IMR-90 (cell line): ENCODE measurements at regions not wholly inside any gene's neighbourhood (a gene's known extent, or its start where the extent isn't known, plus 50 kb on each side); places are given as distances from the start of the nearest gene placed in this dataset.

Experiments used
- ATAC-seq: fragments of 200-7000 bp; cut with Tn5 transposase; 2 replicates; pipeline ENCODE4 v1.9.1; 2020; ENCODE audit warnings: low read depth, mild to moderate bottlenecking, moderate library complexity
- BruUV-seq: library from RNA; stranded (reverse); fragments of 400-500 nt; replicated peaks from 2 replicates; lab custom pipeline; 2021; lab: Mats Ljungman, UMichigan
- CTCF ChIA-PET: fragments of 300-600 bp; formaldehyde crosslinking; extraction: SDS; loops from one replicate; lab custom pipeline; 2021; ENCODE audit warnings: antibody characterized with exemption; lab: Yijun Ruan, JAX
- POLR2A ChIA-PET: fragments of 300-600 bp; sonication (Branson Sonifier 250); formaldehyde crosslinking; loops from one replicate; lab custom pipeline; 2022; ENCODE audit warnings: antibody characterized with exemption; ENCODE audit not compliant: unreplicated experiment; lab: Charles Lee
- DNase-seq: peaks from one replicate; pipeline ENCODE4 v3.0.0; 2013
- H2AFZ ChIP-seq: replicated peaks from 2 replicates; pipeline ENCODE3; 2013; ENCODE audit warnings: low read length, mild to moderate bottlenecking; ENCODE audit not compliant: poor library complexity
- H2AK5ac ChIP-seq: 2 replicates; pipeline ENCODE4 v1.6.1; 2013; ENCODE audit warnings: low read depth, low read length, inconsistent platforms
- H2AK9ac ChIP-seq: replicated peaks from 2 replicates; pipeline ENCODE3; 2013; ENCODE audit warnings: mild to moderate bottlenecking, low read depth, low read length, moderate library complexity; ENCODE audit not compliant: poor library complexity
- H2BK120ac ChIP-seq: 2 replicates; pipeline ENCODE4 v1.6.1; 2013; ENCODE audit warnings: low read depth, low read length, inconsistent platforms
- H2BK15ac ChIP-seq: 3 replicates; pipeline ENCODE4 v1.6.1; 2013; ENCODE audit warnings: low read depth, low read length, inconsistent platforms
- H2BK20ac ChIP-seq: 2 replicates; pipeline ENCODE4 v1.6.1; 2013; ENCODE audit warnings: low read depth, mild to moderate bottlenecking, inconsistent platforms, low read length, moderate library complexity
- H2BK5ac ChIP-seq: 2 replicates; pipeline ENCODE4 v1.6.1; 2013; ENCODE audit warnings: mild to moderate bottlenecking, low read depth, low read length, inconsistent platforms; ENCODE audit not compliant: poor library complexity, severe bottlenecking
- H3K14ac ChIP-seq: replicated peaks from 2 replicates; pipeline ENCODE4 v1.6.1; 2013; ENCODE audit warnings: low read depth, low read length, inconsistent platforms
- H3K18ac ChIP-seq: 2 replicates; pipeline ENCODE4 v1.6.1; 2013; ENCODE audit warnings: low read depth, low read length, control low read depth
- H3K23ac ChIP-seq: 2 replicates; pipeline ENCODE4 v1.6.1; 2013; ENCODE audit warnings: low read depth, low read length, inconsistent platforms
- H3K27ac ChIP-seq: 2 replicates; pipeline ENCODE4 v1.5.1; 2013; ENCODE audit warnings: mild to moderate bottlenecking, control low read depth, low read length; ENCODE audit not compliant: insufficient read depth
- H3K27me3 ChIP-seq: 2 replicates; pipeline ENCODE4 v1.6.1; 2013; ENCODE audit warnings: low read length; ENCODE audit not compliant: control insufficient read depth, insufficient read depth
- H3K36me3 ChIP-seq: 2 replicates; pipeline ENCODE4 v1.6.1; 2013; ENCODE audit warnings: low read length, mixed read lengths; ENCODE audit not compliant: control insufficient read depth, insufficient read depth
- H3K4ac ChIP-seq: 2 replicates; pipeline ENCODE4 v1.6.1; 2013; ENCODE audit warnings: low read depth, low read length, inconsistent platforms
- H3K4me1 ChIP-seq: 2 replicates; pipeline ENCODE4 v1.6.1; 2013; ENCODE audit warnings: low read length, mixed read lengths; ENCODE audit not compliant: control insufficient read depth, insufficient read depth
- H3K4me2 ChIP-seq: 2 replicates; pipeline ENCODE4 v1.6.1; 2013; ENCODE audit warnings: low read depth, mild to moderate bottlenecking, control low read depth, low read length, moderate library complexity
- H3K4me3 ChIP-seq: 2 replicates; pipeline ENCODE4 v1.5.1; 2013; ENCODE audit warnings: low read depth, mild to moderate bottlenecking, control low read depth, low read length, moderate library complexity; ENCODE audit not compliant: insufficient read depth
- H3K56ac ChIP-seq: 2 replicates; pipeline ENCODE4 v1.6.1; 2013; ENCODE audit warnings: low read length, inconsistent platforms; ENCODE audit not compliant: insufficient read depth; ENCODE audit errors: extremely low read depth
- H3K79me1 ChIP-seq, 2 experiments: 2 replicates each; pipeline ENCODE4 v1.6.1; 2013; ENCODE audit warnings: low read length in 2 of 2, inconsistent platforms in 1 of 2, low read depth in 1 of 2
- H3K9ac ChIP-seq: 2 replicates; pipeline ENCODE4 v1.6.1; 2013; ENCODE audit warnings: low read depth, low read length, control low read depth
- H3K9me1 ChIP-seq: 2 replicates; pipeline ENCODE4 v1.6.1; 2013; ENCODE audit warnings: low read length, inconsistent platforms; ENCODE audit not compliant: insufficient read depth
- H3K9me3 ChIP-seq: 2 replicates; pipeline ENCODE4 v1.6.1; 2013; ENCODE audit warnings: low read length; ENCODE audit not compliant: control insufficient read depth, insufficient read depth
- H4K20me1 ChIP-seq: 2 replicates; pipeline ENCODE4 v1.6.1; 2013; ENCODE audit warnings: low read length, inconsistent platforms; ENCODE audit not compliant: insufficient read depth
- H4K5ac ChIP-seq: 2 replicates; pipeline ENCODE4 v1.6.1; 2013; ENCODE audit warnings: mild to moderate bottlenecking, low read depth, low read length, control low read depth
- H4K8ac ChIP-seq, 2 experiments: 2 replicates each; pipeline ENCODE4 v1.6.1; 2013; ENCODE audit warnings: low read depth in 2 of 2, low read length in 2 of 2, control low read depth in 1 of 2, inconsistent platforms in 1 of 2
- H4K91ac ChIP-seq: 2 replicates; pipeline ENCODE4 v1.6.1; 2013; ENCODE audit warnings: low read depth, low read length, inconsistent platforms; ENCODE audit not compliant: insufficient read depth
- BHLHE40 ChIP-seq: fragments of 150-350 bp; IDR thresholded peaks from 2 replicates; pipeline ENCODE4 v1.6.1; 2016; ENCODE audit warnings: mild to moderate bottlenecking, low read depth, low read length
- CHD1 ChIP-seq: IDR thresholded peaks from 2 replicates; pipeline ENCODE4 v1.6.1; 2012; ENCODE audit warnings: low read depth, low read length, improper control_type of control experiment
- FOS ChIP-seq: fragments of 150-350 bp; IDR thresholded peaks from 2 replicates; pipeline ENCODE4 v1.6.1; 2016; ENCODE audit warnings: low read depth, low read length
- MAFK ChIP-seq: IDR thresholded peaks from 2 replicates; pipeline ENCODE4 v1.6.1; 2012; ENCODE audit warnings: low read depth, low read length, improper control_type of control experiment
- NFE2L2 ChIP-seq: fragments of 150-350 bp; IDR thresholded peaks from 2 replicates; pipeline ENCODE4 v1.6.1; 2016; ENCODE audit warnings: low read depth, mild to moderate bottlenecking, low read length
- RAD21 ChIP-seq: IDR thresholded peaks from 2 replicates; pipeline ENCODE4 v1.6.1; 2012; ENCODE audit warnings: low read length, improper control_type of control experiment
- USF2 ChIP-seq: fragments of 150-350 bp; IDR thresholded peaks from 2 replicates; pipeline ENCODE4 v1.6.1; 2017; ENCODE audit warnings: mild to moderate bottlenecking, antibody characterized with exemption, low read length, low read depth
- WGBS, 2 experiments: methylation state at CpG; one replicate each; pipeline versions ENCODE4 v1.1.5 to v1.1.7; 2013; ENCODE audit warnings: missing lambda C conversion rate in 2 of 2; ENCODE audit not compliant: insufficient read length in 1 of 2; ENCODE audit errors: extremely low coverage in 2 of 2; 5-methylcytosine and 5-hydroxymethylcytosine counted together
- dilution Hi-C: fragments of 300-500 bp; cut with HindIII; formaldehyde crosslinking; loops from one replicate; pipeline ENCODE4 v1.14.3; 2018; ENCODE audit warnings: low sequenced_read_pairs; ENCODE audit not compliant: unreplicated experiment
- in situ Hi-C: fragments of 300-500 bp; cut with MboI; formaldehyde crosslinking; loops from 3 replicates; pipeline ENCODE4 v1.14.3; 2019; ENCODE audit warnings: low sequenced_read_pairs, inconsistent platforms, mixed read lengths
- intact Hi-C: fragments of 100-400 bp; cut with micrococcal nuclease; formaldehyde crosslinking; loops from 2 replicates; pipeline ENCODE4 v1.10.0; 2022

GRCh38 chr13:51019026-51019425 lies 92.0 kb downstream of the C13orf42 start:
- Histone ChIP-seq H3K23ac (no peak overlapping the region), H3K9me1 (no peaks in the 10 kb centered on the region), H3K4me1 (no peaks in the 10 kb centered on the region), H2BK120ac (no peak overlapping the region), H2AFZ (no peak overlapping the region), H3K18ac (no peak overlapping the region), H4K5ac (no peak overlapping the region), H2BK5ac (no peak overlapping the region), H4K8ac (no peak overlapping the region), H3K56ac (no peak overlapping the region), H3K9ac (no peak overlapping the region), H3K9me3 (0 out of 2 replicates have a peak, but pooled peaks cover under 1% of the 10 kb centered on the region), H4K91ac (no peak overlapping the region), H3K4me3 (no peak overlapping the region), H3K27me3 (peaks cover 6% of the 10 kb centered on the region), H3K4me2 (no peak overlapping the region), H3K79me1 (no peaks in the 10 kb centered on the region), H3K4ac (no peak overlapping the region), H4K20me1 (no peaks in the 10 kb centered on the region), H3K14ac (no peak overlapping the region), H2BK15ac (no peak overlapping the region), H2BK20ac (no peak overlapping the region), H3K27ac (no peak overlapping the region), H2AK9ac (no peak overlapping the region), H3K36me3 (no peaks in the 10 kb centered on the region), H2AK5ac (no peak overlapping the region)
- dilution Hi-C loops (no loop called here), in situ Hi-C loops (no loop called here), intact Hi-C loops (no loop called here)
- 58% methylated on average over 5 of the region's 5 CpGs; no CpG with 5 or more reads in 1 of the 2 experiments for WGBS, 2 experiments
- TF ChIP-seq RAD21 (no peak), NFE2L2 (no peak), FOS (no peak), BHLHE40 (no peak), MAFK (no peak), USF2 (no peak), CHD1 (no peak)
- ChIA-PET POLR2A (no interaction called here), CTCF (no interaction called here)
- no TSS peak for BruUV-seq
- DNase-seq (no peak), ATAC-seq (no peak)
